ENCODE measurements at regions not wholly inside any gene's neighbourhood (a gene's known extent, or its start where the extent isn't known, plus 50 kb on each side); places are given as distances from the start of the nearest gene placed in this dataset.

- DNase-seq (ENCODE audit: low spot score) = no peak
- TF ChIP-seq, protein P1, sequence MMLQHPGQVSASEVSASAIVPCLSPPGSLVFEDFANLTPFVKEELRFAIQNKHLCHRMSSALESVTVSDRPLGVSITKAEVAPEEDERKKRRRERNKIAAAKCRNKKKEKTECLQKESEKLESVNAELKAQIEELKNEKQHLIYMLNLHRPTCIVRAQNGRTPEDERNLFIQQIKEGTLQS (IDR thresholded peaks at IDR 0.05) = no peak
- TF ChIP-seq NR2F2 (IDR thresholded peaks at IDR 0.05) (no peak), EGR1 (IDR thresholded peaks at IDR 0.05; ENCODE audit: low read depth in 2 of 2) (no peak), SP1 (IDR thresholded peaks at IDR 0.05) (no peak), GABPA (IDR thresholded peaks at IDR 0.05 in 1 of 2, conservative IDR thresholded peaks at IDR 0.05 in 1 of 2) (no peak), HNF4A (conservative IDR thresholded peaks at IDR 0.05) (no peak), RAD21 (IDR thresholded peaks at IDR 0.05) (no peak), HNF4G (IDR thresholded peaks at IDR 0.05) (no peak), RXRA (IDR thresholded peaks at IDR 0.05) (no peak), FOXA1 (IDR thresholded peaks at IDR 0.05) (no peak), YY1 (IDR thresholded peaks at IDR 0.05) (no peak), REST (IDR thresholded peaks at IDR 0.05) (no peak), JUND (IDR thresholded peaks at IDR 0.05) (no peak), TAF1 (conservative IDR thresholded peaks at IDR 0.05) (no peak), FOXA2 (IDR thresholded peaks at IDR 0.05) (no peak)
- TF ChIP-seq, protein P2, sequence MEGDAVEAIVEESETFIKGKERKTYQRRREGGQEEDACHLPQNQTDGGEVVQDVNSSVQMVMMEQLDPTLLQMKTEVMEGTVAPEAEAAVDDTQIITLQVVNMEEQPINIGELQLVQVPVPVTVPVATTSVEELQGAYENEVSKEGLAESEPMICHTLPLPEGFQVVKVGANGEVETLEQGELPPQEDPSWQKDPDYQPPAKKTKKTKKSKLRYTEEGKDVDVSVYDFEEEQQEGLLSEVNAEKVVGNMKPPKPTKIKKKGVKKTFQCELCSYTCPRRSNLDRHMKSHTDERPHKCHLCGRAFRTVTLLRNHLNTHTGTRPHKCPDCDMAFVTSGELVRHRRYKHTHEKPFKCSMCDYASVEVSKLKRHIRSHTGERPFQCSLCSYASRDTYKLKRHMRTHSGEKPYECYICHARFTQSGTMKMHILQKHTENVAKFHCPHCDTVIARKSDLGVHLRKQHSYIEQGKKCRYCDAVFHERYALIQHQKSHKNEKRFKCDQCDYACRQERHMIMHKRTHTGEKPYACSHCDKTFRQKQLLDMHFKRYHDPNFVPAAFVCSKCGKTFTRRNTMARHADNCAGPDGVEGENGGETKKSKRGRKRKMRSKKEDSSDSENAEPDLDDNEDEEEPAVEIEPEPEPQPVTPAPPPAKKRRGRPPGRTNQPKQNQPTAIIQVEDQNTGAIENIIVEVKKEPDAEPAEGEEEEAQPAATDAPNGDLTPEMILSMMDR (IDR thresholded peaks at IDR 0.05; ENCODE audit: low read depth, low read length, missing input control) = no peak
- TF ChIP-seq, protein P3, sequence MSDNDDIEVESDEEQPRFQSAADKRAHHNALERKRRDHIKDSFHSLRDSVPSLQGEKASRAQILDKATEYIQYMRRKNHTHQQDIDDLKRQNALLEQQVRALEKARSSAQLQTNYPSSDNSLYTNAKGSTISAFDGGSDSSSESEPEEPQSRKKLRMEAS (IDR thresholded peaks at IDR 0.05) = no peak
- TF ChIP-seq, protein P4, sequence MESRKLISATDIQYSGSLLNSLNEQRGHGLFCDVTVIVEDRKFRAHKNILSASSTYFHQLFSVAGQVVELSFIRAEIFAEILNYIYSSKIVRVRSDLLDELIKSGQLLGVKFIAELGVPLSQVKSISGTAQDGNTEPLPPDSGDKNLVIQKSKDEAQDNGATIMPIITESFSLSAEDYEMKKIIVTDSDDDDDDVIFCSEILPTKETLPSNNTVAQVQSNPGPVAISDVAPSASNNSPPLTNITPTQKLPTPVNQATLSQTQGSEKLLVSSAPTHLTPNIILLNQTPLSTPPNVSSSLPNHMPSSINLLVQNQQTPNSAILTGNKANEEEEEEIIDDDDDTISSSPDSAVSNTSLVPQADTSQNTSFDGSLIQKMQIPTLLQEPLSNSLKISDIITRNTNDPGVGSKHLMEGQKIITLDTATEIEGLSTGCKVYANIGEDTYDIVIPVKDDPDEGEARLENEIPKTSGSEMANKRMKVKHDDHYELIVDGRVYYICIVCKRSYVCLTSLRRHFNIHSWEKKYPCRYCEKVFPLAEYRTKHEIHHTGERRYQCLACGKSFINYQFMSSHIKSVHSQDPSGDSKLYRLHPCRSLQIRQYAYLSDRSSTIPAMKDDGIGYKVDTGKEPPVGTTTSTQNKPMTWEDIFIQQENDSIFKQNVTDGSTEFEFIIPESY (IDR thresholded peaks at IDR 0.05) = no peak
- Histone ChIP-seq H3K27ac (ENCODE audit: low read depth in 1 of 2, low read length in 2 of 2) (no peak overlapping the region), H3K27me3 (ENCODE audit: control insufficient read depth in 4 of 4, insufficient read depth in 4 of 4, low read length in 3 of 4) (no peaks in the 10 kb centered on the region), H3K36me3 (ENCODE audit: control insufficient read depth in 4 of 4, insufficient read depth in 3 of 4, low read depth in 1 of 4, low read length in 3 of 4) (no peaks in the 10 kb centered on the region), H3K4me1 (ENCODE audit: control insufficient read depth in 4 of 4, insufficient read depth in 4 of 4, low read length in 3 of 4) (no peaks in the 10 kb centered on the region), H3K4me3 (ENCODE audit: low read depth in 1 of 3, low read length in 3 of 3) (no peak overlapping the region), H3K9ac (ENCODE audit: low read depth in 1 of 2, low read length in 2 of 2) (no peak overlapping the region), H3K9me3 (ENCODE audit: control insufficient read depth in 4 of 4, low read length in 3 of 4) (no peaks in the 10 kb centered on the region)
- 71% methylated on average over 15 of the region's 15 CpGs for WGBS
These were observed 219.0 kb upstream of the POU3F1 start for GRCh38 chr1:38265293-38266196.

Measured in liver (tissue), 8 donors.